ENCODE measurements at regions not wholly inside any gene's neighbourhood (a gene's known extent, or its start where the extent isn't known, plus 50 kb on each side); places are given as distances from the start of the nearest gene placed in this dataset.

DNA sequence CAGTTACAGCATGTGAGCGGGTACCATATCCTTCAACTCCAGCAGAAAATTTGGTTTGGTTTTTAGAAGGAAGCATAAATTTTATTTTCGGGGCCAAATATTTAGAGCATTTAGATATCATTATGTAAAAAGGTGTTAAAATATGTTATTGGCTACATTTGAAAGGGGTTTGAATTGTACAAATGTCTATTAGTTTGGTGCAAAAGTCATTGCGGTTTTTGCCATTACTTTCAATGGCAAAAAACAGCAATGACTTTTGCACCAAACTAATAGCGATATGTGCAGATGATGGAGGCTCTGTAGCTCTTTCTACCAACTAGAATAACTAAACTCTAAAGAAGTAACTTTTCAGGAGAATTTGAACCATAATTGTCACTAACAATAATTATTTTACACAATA lies 1666.2 kb upstream of the SLC39A10 start:
- no peak for TF ChIP-seq CEBPB (IDR thresholded peaks at IDR 0.05)
- no peak for TF ChIP-seq EP300 (IDR thresholded peaks at IDR 0.05; ENCODE audit: borderline replicate concordance)
- TF ChIP-seq NFIC (IDR thresholded peaks at IDR 0.05) = no peak
- TF ChIP-seq RAD21 (IDR thresholded peaks at IDR 0.05; ENCODE audit: low read depth) = no peak
- TF ChIP-seq, protein P1, sequence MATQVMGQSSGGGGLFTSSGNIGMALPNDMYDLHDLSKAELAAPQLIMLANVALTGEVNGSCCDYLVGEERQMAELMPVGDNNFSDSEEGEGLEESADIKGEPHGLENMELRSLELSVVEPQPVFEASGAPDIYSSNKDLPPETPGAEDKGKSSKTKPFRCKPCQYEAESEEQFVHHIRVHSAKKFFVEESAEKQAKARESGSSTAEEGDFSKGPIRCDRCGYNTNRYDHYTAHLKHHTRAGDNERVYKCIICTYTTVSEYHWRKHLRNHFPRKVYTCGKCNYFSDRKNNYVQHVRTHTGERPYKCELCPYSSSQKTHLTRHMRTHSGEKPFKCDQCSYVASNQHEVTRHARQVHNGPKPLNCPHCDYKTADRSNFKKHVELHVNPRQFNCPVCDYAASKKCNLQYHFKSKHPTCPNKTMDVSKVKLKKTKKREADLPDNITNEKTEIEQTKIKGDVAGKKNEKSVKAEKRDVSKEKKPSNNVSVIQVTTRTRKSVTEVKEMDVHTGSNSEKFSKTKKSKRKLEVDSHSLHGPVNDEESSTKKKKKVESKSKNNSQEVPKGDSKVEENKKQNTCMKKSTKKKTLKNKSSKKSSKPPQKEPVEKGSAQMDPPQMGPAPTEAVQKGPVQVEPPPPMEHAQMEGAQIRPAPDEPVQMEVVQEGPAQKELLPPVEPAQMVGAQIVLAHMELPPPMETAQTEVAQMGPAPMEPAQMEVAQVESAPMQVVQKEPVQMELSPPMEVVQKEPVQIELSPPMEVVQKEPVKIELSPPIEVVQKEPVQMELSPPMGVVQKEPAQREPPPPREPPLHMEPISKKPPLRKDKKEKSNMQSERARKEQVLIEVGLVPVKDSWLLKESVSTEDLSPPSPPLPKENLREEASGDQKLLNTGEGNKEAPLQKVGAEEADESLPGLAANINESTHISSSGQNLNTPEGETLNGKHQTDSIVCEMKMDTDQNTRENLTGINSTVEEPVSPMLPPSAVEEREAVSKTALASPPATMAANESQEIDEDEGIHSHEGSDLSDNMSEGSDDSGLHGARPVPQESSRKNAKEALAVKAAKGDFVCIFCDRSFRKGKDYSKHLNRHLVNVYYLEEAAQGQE (IDR thresholded peaks at IDR 0.05; ENCODE audit: low read depth) = no peak
- TF ChIP-seq TCF12 (IDR thresholded peaks at IDR 0.05; ENCODE audit: low read depth) = no peak
- TF ChIP-seq, protein P2, sequence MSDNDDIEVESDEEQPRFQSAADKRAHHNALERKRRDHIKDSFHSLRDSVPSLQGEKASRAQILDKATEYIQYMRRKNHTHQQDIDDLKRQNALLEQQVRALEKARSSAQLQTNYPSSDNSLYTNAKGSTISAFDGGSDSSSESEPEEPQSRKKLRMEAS (IDR thresholded peaks at IDR 0.05) = no peak
- TF ChIP-seq CREB1 (IDR thresholded peaks at IDR 0.05; ENCODE audit: low read depth) = no peak
- no peak for TF ChIP-seq TEAD4 (IDR thresholded peaks at IDR 0.05)
- no peak for TF ChIP-seq TAF1 (IDR thresholded peaks at IDR 0.05; ENCODE audit: low read depth)
